ENCODE measurements at regions not wholly inside any gene's neighbourhood (a gene's known extent, or its start where the extent isn't known, plus 50 kb on each side); places are given as distances from the start of the nearest gene placed in this dataset.
A peak's percentile ranks its signal among the peaks of the same experiment; 100 is the strongest.

GRCh38 chr1:191206513-191207207 is 729.0 kb upstream of the BRINP3 start:
- no peak overlapping the region for H3K4me3 ChIP-seq (ENCODE audit: low read depth, low read length)
- peak; percentile 4 for DNase-seq (ENCODE audit: low read depth)
- no peak for TF ChIP-seq CTCF (IDR thresholded peaks at IDR 0.05; ENCODE audit: insufficient read depth, low read length)

GRCh38 chr1:191222206-191222605 is 744.5 kb upstream of the BRINP3 start:
- no peak for DNase-seq (ENCODE audit: low read depth)
- TF ChIP-seq CTCF (IDR thresholded peaks at IDR 0.05; ENCODE audit: insufficient read depth, low read length) = no peak
- no peak overlapping the region for H3K4me3 ChIP-seq (ENCODE audit: low read depth, low read length)

- TF ChIP-seq CTCF (IDR thresholded peaks at IDR 0.05; ENCODE audit: insufficient read depth, low read length) = no peak
- DNase-seq (ENCODE audit: low read depth) = no peak
Measured at GRCh38 chr1:191240925-191241324, 763.3 kb upstream of the BRINP3 start.

GRCh38 chr1:191255354-191256054 is 777.8 kb upstream of the BRINP3 start:
- H3K4me3 ChIP-seq (ENCODE audit: low read depth, low read length) = no peak overlapping the region
- no peak for DNase-seq (ENCODE audit: low read depth)
- no peak for TF ChIP-seq CTCF (IDR thresholded peaks at IDR 0.05; ENCODE audit: insufficient read depth, low read length)

More at GRCh38 chr1:191240925-191241324, 763.3 kb upstream of the BRINP3 start:
- H3K4me3 ChIP-seq (ENCODE audit: low read depth, low read length) = no peak overlapping the region

GRCh38 chr1:191256917-191257316 is 779.3 kb upstream of the BRINP3 start:
- no peak for TF ChIP-seq CTCF (IDR thresholded peaks at IDR 0.05; ENCODE audit: insufficient read depth, low read length)
- H3K4me3 ChIP-seq (ENCODE audit: low read depth, low read length) = no peak overlapping the region
- no peak for DNase-seq (ENCODE audit: low read depth)

GRCh38 chr1:191260056-191260455 is 782.4 kb upstream of the BRINP3 start:
- no peak for DNase-seq (ENCODE audit: low read depth)
- no peak overlapping the region for H3K4me3 ChIP-seq (ENCODE audit: low read depth, low read length)
- TF ChIP-seq CTCF (IDR thresholded peaks at IDR 0.05; ENCODE audit: insufficient read depth, low read length) = no peak

Measured in fibroblast of the aortic adventitia (primary cell).